Right kidney (tissue), 1 donor: ENCODE measurements at regions not wholly inside any gene's neighbourhood (a gene's known extent, or its start where the extent isn't known, plus 50 kb on each side); places are given as distances from the start of the nearest gene placed in this dataset.
"Not testable (repeated sequence)": the region's sequence is repeated elsewhere in the genome, so short reads cannot be mapped to it uniquely, and the experiment has no call there.

ENCODE experiments used
- DNase-seq: peaks from one replicate; pipeline ENCODE4 v3.0.0-alpha.2; 2016

GRCh38 chr19:28003543-28003942, 1209.4 kb downstream of the UQCRFS1 start:
- no peak for DNase-seq

DNA sequence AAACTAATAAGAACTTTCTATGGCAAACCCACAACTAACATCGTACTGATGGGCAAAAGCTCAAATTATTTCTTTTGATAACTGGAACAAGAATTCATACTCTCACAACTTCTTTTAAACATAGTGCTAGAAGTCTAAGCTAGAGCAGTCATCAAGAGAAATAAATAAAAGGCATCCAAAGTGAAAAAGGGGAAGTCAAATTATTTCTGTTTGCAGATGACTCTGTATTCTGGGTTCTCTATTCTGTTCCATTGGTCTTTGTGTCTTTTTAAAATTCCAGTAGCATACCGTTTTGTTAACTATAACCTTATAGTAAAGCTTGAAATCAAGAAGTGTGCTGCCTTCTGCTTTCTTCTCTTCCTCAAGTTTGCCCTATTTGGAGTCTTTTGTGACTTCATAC, 1215.9 kb downstream of the UQCRFS1 start:
- no peak for DNase-seq

DNA sequence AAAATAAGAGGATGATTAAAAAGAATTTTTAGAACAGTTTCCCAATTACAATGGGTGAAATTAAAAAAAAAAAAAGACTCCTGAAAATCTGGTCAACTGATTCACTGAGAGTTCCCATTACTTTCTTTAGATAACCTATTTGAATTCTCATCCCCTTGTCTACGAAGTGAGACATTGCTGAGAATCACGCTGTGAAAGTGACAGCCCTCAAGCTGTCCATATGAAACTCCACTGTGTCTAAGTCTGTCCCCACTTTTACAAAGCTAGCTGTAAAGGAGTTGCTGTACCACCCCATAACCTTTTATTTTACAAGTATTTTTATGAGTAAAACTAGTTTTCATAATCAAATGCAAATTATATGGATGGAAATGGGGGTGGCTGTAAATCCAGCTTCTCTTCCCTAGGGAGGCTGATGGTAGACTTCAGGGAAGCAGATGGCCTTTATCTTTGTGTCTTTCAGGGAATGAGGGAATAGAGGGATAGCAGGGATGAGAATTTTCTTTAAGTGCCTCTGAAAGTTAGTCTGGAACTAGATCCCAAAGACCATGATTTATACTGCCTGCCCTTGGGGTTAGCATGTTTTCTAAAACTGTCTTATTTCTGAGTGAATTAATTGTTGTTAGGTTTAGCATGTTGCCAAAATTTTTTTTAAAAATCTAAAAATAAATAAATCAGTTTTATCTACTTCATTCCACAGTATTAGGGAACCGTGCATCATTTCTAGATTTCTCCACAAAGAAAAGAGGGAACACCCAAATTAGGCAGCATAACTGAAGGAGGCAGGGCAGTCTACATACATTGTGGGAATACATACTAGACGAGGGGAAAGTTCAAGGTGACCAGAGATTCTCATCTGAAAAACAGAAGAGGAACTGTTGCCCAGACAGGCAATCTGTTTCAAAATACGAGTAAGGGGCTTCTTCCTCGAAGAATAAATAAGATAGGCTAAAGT, 1219.1 kb downstream of the UQCRFS1 start:
- no peak for DNase-seq

DNA sequence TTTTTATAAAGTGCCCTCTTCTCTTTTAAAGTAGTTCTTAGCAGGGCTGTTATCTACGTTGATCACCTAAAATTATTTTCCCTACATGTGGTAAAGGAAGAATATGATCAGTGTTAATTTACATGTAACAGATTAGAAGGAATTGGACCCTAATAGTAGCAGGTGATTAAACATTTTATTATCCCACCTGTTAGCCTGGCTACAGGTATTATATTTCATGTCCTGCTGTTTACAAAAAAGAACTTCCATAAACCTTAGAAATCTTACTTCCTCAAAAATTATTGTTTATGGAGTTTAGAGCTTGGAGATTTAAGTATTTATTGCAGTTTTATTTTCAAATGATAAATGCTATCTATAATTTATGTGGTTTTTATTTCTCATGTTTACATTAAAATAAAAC, 1226.7 kb downstream of the UQCRFS1 start:
- no peak for DNase-seq

GRCh38 chr19:27975419-27976005, 1237.4 kb downstream of the UQCRFS1 start:
- no peak for DNase-seq

- no peak for DNase-seq
Observed at GRCh38 chr19:27974082-27974513, 1238.9 kb downstream of the UQCRFS1 start.

DNA sequence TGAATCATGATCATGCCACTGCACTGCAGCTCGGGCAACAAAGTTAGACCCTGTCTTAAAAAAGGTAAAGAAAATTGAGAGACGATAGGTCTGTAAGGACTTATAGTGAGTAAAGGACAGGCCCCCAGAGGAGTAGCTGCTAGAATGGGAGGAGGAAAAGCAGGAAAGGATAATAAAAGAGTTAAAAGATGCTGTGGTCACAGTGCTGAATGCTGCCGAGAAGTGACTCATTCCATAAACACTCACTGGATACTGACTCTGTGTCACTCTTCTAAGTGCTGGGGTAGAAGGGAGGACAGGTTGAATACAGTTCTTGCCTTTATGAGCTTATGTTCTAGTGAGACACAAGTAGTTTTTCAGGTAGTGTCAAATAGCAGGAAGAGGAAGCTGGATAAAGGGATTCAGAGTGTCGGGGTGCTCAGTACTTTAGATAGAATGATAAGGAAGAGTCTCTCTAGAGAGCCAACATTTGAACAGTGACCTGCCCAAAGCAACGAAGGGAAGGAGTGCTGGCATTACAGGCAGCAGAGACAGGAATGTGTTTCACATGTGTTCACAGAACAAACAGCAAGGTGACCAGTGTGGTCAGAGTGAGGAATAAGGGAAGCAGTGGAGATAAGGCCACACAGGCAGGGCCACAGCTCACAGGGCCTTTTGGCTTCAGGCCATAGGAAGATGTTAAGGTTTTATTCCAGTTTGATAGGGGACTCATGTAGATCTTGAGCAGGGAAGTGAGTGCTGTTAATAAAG, 1240.5 kb downstream of the UQCRFS1 start:
- DNase-seq: no peak

DNA sequence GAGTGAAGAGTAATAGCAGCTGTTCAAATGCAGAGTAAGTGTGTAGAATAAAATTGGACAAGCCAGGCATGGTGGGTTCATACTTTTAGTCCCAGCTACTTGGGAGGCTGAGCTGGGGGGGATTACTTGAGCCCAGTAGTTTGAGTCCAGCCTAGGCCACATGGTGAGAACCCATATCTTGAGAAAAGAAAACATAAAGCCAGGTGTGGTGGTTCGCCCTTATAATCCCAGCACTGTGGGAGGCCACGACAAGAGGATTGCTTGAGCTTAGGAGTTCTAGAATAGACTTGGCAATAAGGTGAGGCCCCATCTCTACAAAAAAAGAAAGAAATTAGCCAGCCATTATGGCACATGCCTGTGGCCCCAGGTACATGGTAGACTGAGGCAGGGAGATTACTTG, 1241.1 kb downstream of the UQCRFS1 start:
- no peak for DNase-seq

DNA sequence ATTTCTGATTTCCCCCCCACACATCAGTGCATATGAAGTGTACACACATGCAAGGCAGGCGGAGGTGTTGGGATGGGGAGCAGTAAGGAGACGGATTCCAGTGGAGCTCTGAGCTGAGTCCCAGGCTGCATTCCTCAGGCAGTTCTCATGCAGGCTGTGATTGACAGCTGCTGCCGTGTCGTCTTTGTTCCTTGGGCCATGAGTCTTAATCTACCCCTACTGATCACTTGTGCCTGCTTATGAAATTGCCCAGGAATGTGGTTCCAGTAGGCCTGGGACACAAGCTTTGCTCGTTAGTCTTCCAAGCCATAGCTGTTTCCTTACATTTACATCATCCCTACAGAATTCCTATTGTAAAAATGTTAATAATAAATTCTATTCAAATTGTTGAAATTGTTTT, 1241.9 kb downstream of the UQCRFS1 start:
- no peak for DNase-seq

DNA sequence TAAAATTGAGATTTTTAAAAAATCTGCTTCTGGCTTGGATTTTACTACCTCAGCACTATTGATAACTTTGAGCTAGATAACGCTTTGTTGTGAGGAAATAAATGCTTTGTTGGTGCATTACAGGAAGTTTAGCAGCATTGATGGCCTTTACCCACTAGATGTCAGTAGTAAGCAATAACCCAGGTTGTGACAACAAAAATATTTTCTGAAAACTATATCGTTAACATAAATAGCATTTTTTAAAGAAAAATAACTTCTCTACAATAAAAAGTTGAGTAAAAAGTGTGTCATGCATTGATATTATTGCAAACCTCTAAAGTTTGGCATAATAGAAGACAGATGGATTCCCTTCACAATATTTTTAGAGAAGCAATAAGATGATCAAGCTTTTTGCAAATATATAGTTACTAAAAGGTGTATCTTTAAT, 1246.5 kb downstream of the UQCRFS1 start:
- no peak for DNase-seq

- DNase-seq: no peak
Observed at GRCh38 chr19:27964185-27964584, 1248.8 kb downstream of the UQCRFS1 start.

- no peak for DNase-seq
Observed at GRCh38 chr19:27962264-27962663, 1250.7 kb downstream of the UQCRFS1 start.

DNA sequence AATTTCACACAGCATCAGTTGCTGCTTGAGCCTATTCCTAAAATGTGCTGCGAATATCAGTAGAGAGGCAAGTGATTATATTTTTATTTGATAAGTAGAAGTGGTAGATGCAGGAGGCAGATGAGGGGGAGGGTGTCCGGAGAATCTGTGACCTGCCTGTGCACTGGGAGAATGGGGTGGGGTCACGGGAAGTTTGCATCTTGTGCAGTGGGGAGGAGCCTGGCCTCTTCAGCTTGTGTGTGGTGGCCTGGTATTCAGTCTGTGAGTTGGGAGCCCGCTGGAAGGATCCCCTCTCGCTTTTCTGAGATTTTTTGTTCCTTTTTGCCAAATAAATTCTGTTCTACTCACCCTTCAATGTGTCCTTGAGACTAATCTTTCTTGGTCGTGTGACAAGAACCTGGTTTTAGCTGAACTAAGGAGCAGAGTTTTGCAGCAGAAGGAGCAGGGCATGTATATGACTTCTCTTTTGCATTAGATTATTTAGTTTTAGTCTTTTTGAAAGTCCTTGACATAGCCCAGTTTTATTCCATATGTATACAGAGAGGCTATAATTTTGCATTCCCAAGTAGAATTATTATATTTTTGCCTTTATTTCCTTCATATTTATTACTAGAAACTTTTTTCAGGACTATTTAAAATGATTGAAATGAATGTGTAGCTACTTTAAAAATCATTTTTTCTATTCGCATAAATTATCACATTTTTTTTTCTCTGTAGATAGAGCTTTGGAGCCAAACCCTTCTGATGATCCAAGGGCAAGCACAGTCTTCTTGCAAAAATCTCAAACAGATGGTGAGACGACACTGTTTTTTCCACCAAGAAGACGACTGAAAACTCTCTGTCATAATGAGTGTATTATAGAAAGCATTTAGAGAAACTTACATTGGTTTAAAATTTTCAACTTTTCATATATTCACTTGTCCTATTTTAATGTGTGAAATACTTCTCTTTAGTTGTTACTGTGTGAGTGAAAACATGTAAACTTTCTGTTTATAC, 1257.2 kb downstream of the UQCRFS1 start:
- DNase-seq: no peak

DNA sequence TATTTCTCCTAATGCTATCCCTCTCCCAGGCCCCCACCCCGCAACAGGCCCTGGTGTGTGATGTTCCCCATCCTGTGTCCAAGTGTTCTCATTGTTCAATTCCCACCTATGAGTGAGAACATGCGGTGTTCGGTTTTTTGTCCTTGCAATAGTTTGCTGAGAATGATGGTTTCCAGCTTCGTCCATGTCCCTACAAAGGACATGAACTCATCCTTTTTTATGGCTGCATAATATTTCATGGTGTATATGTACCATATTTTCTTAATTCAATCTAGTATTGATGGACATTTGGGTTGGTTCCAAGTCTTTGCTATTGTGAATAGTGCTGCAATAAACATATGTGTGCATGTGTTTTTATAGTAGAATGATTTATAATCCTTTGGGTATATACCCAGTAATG, 1270.3 kb downstream of the UQCRFS1 start:
- DNase-seq: not testable (repeated sequence)

- no peak for DNase-seq
Observed at GRCh38 chr19:27936139-27936538, 1276.8 kb downstream of the UQCRFS1 start.

GRCh38 chr19:27935669-27936068, 1277.3 kb downstream of the UQCRFS1 start:
- DNase-seq: no peak

- DNase-seq: no peak
Observed at GRCh38 chr19:27929399-27929798, 1283.6 kb downstream of the UQCRFS1 start.

DNA sequence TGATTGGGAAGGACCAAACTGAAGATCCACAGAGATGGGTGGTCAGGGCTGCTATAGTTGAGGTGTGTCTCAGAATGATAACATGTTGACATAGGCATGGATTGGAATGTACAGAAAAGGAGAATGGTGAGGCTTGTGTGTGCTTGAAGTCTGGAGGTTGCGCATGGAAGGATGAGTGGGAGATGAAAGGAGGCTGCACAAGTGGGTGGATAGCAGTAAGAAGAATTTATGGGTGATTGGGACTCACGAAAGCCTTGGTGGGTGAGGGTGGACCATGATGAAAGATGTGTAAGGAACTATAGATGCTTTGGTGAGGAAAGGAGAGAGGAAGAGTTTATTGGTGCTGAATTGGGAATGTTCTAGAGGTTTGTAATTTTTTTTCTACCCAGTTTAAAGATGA, 1287.7 kb downstream of the UQCRFS1 start:
- DNase-seq: no peak

GRCh38 chr19:27922970-27923369, 1290.0 kb downstream of the UQCRFS1 start:
- no peak for DNase-seq

- DNase-seq: no peak
Observed at GRCh38 chr19:27920774-27921173, 1292.2 kb downstream of the UQCRFS1 start.

GRCh38 chr19:27918818-27919217, 1294.1 kb downstream of the UQCRFS1 start:
- DNase-seq: no peak
